ENCODE measurements at regions not wholly inside any gene's neighbourhood (a gene's known extent, or its start where the extent isn't known, plus 50 kb on each side); places are given as distances from the start of the nearest gene placed in this dataset.

DNA sequence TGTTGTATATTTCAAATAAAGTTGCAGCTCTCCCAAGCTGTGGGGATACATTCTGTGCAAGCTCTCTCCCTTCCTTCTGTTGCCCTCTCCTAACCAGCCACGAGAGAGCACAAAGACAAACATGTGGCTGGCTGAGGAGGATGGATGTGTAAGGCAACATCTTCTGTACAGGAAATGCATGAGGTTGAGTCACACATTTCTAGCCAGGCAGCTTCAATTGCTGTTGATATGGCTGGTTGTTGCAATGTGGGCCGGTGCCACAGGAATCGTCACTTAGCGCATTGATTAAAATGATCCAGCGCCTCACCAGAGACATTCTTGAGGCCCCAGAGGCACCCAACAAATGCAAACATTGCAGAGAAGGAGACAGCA, 207.1 kb downstream of the ICE1 start:
- no peak overlapping the region for H3K4me3 ChIP-seq (ENCODE audit: low read depth, low read length)
- no peak for DNase-seq (ENCODE audit: low read depth)
- TF ChIP-seq, protein P1, sequence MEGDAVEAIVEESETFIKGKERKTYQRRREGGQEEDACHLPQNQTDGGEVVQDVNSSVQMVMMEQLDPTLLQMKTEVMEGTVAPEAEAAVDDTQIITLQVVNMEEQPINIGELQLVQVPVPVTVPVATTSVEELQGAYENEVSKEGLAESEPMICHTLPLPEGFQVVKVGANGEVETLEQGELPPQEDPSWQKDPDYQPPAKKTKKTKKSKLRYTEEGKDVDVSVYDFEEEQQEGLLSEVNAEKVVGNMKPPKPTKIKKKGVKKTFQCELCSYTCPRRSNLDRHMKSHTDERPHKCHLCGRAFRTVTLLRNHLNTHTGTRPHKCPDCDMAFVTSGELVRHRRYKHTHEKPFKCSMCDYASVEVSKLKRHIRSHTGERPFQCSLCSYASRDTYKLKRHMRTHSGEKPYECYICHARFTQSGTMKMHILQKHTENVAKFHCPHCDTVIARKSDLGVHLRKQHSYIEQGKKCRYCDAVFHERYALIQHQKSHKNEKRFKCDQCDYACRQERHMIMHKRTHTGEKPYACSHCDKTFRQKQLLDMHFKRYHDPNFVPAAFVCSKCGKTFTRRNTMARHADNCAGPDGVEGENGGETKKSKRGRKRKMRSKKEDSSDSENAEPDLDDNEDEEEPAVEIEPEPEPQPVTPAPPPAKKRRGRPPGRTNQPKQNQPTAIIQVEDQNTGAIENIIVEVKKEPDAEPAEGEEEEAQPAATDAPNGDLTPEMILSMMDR (IDR thresholded peaks at IDR 0.05; ENCODE audit: insufficient read depth, low read length), result no peak

DNA sequence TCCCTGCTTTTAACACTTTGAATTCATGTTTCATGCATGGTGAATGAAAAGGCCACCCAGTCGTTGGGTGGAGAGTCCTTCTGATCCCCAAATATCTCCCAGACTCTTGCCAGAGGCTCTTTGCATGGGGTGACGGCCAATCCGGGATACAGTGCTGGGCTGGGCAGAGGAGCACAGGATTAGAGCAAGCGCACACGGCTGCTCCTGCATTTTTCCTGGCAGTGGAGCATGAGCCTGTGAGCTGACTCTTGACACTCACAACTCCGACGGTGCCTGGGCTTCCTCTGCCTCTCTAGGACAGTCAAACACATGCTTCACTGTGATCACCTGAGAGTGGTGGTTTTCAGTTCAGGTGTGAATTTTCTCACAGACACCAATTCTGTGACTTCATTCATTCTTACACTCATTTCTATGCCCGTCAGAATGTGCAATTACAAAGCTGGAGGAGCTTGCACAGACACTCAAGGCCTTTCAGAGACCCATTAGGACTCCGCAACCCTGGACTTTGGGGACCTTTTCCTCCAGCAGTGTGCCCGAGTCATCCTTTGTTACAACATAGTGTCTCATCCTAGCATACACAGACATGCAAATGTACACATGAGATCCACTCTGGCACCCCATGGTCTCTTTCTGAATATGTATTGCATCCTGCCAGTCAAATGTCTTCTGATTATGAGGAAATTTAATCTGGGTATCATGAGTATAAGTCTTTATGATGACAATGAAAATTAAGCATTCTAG, 206.6 kb downstream of the ICE1 start:
- TF ChIP-seq, protein P1 (IDR thresholded peaks at IDR 0.05; ENCODE audit: insufficient read depth, low read length), result no peak
- H3K4me3 ChIP-seq (ENCODE audit: low read depth, low read length), result no peak overlapping the region
- no peak for DNase-seq (ENCODE audit: low read depth)

DNA sequence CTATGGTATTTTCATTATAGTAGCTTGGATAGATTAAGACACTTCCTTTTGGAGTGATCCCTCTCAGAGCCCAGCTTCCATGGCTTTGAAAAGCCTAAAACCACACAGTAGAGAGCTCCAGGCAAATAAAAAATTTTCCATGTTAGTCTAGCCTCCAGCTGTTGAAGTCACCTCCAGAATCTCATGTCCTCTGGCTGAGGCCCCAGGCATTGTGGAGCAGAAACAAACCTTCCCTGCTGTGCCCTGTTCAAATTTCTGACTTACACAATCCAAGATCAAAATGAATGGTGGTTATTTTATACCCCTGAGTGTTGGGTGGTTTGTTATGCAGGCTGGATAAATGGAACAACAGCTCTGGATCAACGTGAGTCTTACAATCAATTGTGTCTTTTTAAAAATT, 203.9 kb downstream of the ICE1 start:
- DNase-seq (ENCODE audit: low read depth), result no peak
- TF ChIP-seq, protein P1 (IDR thresholded peaks at IDR 0.05; ENCODE audit: insufficient read depth, low read length), result no peak
- no peak overlapping the region for H3K4me3 ChIP-seq (ENCODE audit: low read depth, low read length)

DNA sequence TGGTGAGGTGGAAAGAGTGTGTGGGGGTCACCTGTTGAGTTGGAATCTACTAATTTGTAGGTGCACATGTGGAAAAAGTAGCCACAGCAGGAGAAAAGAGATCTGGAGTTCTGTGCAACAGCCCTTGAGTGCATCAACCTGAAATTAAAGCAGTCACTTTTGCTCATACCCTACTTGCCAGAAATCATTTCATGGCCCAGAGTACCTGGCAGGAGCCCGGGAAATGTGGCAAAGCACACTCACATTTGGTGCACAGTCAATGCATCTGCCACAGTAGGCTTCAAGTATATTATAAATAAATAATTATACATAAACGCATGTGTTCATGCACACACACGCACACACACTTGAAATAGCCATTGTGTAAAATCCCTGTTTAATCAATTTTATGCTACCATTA, 203.0 kb downstream of the ICE1 start:
- TF ChIP-seq, protein P1 (IDR thresholded peaks at IDR 0.05; ENCODE audit: insufficient read depth, low read length), result no peak
- H3K4me3 ChIP-seq (ENCODE audit: low read depth, low read length), result no peak overlapping the region
- DNase-seq (ENCODE audit: low read depth), result no peak

DNA sequence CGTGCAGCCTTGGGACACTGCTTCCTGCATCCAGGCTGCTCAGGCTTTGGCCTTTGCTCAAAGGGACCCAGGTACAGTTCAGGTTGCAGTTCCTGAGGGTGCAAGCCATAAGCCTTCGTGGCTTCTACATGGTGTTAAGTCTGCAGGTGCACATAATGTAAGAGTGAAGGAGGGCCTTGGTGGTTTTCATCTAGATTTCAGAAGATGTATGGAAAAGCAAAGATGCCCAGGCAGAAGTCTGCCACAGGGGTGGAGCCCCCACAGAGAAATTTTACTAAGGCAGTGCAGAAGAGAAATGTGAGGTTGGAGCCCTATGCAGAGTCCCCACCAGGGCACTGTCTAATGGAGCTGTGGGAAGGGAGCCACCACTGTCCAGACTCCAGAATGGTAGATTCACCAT, 200.9 kb downstream of the ICE1 start:
- TF ChIP-seq, protein P1 (IDR thresholded peaks at IDR 0.05; ENCODE audit: insufficient read depth, low read length), result no peak
- no peak overlapping the region for H3K4me3 ChIP-seq (ENCODE audit: low read depth, low read length)
- DNase-seq (ENCODE audit: low read depth), result no peak

DNA sequence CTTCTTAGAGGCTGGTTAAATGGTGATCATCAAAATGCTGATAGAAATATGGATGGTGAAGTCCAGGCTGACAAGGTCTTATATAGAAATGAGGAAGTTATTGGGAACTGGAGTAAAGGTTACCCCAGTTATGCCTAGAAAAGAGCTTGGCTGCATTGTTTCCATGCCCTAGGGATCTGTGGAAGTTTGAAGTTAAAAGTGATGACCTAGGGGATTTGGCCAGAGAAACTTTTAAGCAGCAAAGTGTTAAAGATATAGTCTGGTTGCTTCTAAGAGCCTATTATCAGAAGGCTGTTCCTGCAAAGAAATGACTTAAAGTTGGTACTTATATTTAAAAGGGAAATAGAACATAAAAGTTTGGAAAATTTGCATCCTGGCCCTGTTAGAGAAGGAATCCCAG, 200.3 kb downstream of the ICE1 start:
- H3K4me3 ChIP-seq (ENCODE audit: low read depth, low read length), result no peak overlapping the region
- no peak for DNase-seq (ENCODE audit: low read depth)
- TF ChIP-seq, protein P1 (IDR thresholded peaks at IDR 0.05; ENCODE audit: insufficient read depth, low read length), result no peak

DNA sequence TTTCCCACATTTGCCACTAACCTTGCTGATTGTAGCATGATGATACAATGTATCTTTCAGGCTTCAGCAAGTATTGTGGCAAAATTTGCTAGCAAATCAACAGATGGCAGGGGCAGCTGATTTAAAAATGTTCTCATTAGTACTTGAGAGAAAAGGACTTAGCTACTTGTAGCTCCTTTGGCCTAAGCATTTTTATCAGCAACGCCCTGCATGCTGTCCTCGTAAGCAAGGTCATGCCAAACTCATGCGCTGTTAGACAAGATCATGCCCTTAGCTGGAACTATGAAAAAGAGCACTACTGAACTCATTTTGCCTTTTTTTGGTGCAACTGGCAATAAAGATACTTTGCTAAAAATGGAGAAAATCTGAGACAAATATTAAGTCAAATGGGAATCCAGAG, 197.1 kb downstream of the ICE1 start:
- DNase-seq (ENCODE audit: low read depth), result no peak
- H3K4me3 ChIP-seq (ENCODE audit: low read depth, low read length), result no peak overlapping the region
- TF ChIP-seq, protein P1 (IDR thresholded peaks at IDR 0.05; ENCODE audit: insufficient read depth, low read length), result no peak
